DMS53 (cell line): ENCODE measurements at regions not wholly inside any gene's neighbourhood (a gene's known extent, or its start where the extent isn't known, plus 50 kb on each side); places are given as distances from the start of the nearest gene placed in this dataset.

Source experiments
- DNase-seq: peaks from one replicate; lab custom pipeline; 2025; lab: John Stamatoyannopoulos, UW

GRCh38 chr10:91691981-91692380 lies 59.1 kb upstream of the PPP1R3C start:
- no peak for DNase-seq

GRCh38 chr10:91690996-91691676 lies 58.3 kb upstream of the PPP1R3C start:
- DNase-seq = no peak

GRCh38 chr10:91690412-91690811 lies 57.5 kb upstream of the PPP1R3C start:
- DNase-seq = no peak

- no peak for DNase-seq
These were observed 56.9 kb upstream of the PPP1R3C start for GRCh38 chr10:91689731-91690168.

GRCh38 chr10:91684841-91685240 lies 52.0 kb upstream of the PPP1R3C start:
- DNase-seq = no peak

- DNase-seq = no peak
These were observed 51.1 kb upstream of the PPP1R3C start for GRCh38 chr10:91683975-91684374.

GRCh38 chr10:91682912-91683311 lies 50.0 kb upstream of the PPP1R3C start:
- no peak for DNase-seq
